ENCODE measurements at regions not wholly inside any gene's neighbourhood (a gene's known extent, or its start where the extent isn't known, plus 50 kb on each side); places are given as distances from the start of the nearest gene placed in this dataset.

DNA sequence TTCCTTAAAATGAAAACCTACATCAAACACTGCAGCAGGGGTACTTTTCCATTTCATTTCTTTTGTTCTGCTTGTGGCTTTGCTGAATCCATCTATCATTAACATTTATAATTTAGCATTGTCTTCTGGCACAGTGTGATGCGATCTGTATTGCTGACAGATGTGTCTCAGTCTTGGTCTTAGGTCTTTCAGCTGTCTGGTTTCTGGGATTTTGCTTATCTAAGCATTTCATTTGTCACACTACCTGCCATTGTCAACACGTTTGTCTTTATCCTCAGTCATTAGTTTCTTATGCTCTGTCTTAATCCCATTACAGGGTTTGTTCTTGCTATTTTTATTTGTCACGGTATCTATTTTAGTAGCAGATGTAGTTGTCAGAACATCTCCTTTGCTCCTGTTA lies 303.1 kb downstream of the IZUMO3 start:
- TF ChIP-seq CTCF (IDR thresholded peaks at IDR 0.05) (no peak), POLR2A (IDR thresholded peaks at IDR 0.05) (no peak), EP300 (IDR thresholded peaks at IDR 0.05) (no peak)

Measured in ovary (tissue), 3 donors.